Hematopoietic multipotent progenitor cell treated with erythropoietin and hydrocortisone succinate and interleukin-3 and kit ligand, for 6 days (in vitro differentiated cells): ENCODE measurements at regions not wholly inside any gene's neighbourhood (a gene's known extent, or its start where the extent isn't known, plus 50 kb on each side); places are given as distances from the start of the nearest gene placed in this dataset.
"Not testable (repeated sequence)": the region's sequence is repeated elsewhere in the genome, so short reads cannot be mapped to it uniquely, and the experiment has no call there.

Experiments used
- DNase-seq: peaks from one replicate; pipeline ENCODE4 v3.0.0-alpha.2; 2015

DNA sequence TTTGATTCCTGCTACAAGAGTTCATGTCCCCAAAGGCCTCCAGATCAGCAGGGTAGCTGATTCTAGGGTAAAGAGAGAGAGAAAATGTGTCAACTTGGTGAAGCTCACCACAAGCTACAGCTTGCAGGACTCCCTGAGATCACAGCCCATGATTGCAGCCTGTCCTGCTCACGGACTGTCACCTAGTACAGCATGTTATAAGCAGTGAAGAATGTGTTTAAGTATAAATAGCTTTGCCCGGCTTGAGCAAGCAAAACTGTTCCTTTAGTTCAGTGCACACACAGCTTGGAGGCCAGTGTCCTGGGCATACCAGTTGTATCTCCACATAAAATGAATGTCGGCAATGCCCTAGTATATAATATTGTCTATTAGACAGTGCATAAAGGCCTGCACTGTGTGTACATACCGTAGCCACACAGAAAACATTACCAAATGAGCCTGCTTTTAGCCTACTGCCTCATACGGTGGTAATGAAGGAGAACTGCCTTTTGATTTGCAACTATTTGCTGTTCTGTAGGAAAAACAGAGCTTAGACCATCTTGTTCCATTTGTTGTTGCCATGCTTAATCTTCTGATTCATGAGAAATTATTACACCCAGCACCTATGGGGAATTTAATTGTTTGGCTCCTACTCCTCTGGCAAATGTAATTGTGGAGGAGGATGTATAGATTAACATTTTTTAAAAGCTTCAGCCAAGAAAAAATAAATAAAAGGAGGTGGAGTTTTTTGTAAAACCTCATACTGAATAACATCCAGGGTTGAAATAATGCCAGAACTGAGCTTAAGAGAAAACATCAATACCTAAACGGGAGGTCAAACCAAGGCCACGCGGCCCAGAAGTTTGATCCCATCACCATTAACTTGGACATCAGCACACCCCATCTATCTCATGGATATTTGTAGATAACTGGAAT is 108.1 kb upstream of the G2E3 start:
- no peak for DNase-seq

DNA sequence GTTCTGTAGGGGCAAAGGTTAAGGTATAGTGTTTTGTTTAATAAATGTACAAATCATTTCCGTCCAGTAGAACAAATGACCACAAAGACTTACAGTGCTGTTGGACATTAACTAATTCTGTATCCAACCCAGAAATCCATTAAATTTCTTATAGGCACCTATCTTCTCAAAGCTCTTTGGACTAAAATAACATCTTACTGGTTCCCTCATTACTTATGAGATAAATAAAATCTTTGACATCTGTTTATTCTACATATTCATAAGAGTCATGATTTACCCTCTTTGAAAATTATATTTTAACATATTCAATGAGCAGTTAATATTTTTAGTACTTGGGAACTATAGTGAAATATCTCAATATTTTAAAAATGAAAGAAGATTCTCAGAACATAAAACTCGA is 102.7 kb upstream of the G2E3 start:
- DNase-seq = no peak

DNA sequence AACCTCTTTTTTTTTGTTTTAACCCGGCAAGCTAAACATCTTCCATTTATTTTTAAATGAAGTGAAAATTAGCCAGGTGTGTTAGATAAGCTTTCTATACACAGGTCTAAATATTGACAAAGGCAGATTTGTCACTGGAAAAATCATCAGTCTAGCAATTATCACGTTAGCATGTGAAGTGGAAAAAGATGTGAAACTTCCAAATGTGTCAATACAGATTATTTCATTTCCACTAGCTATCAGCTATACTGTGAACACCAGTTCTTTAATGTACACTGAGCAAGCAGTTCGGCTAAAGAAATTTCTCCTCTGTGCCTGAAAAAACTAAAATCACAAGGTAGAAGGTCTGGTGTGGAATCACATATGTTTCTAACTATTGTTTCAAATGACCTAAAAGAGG is 96.6 kb upstream of the G2E3 start:
- no peak for DNase-seq

DNA sequence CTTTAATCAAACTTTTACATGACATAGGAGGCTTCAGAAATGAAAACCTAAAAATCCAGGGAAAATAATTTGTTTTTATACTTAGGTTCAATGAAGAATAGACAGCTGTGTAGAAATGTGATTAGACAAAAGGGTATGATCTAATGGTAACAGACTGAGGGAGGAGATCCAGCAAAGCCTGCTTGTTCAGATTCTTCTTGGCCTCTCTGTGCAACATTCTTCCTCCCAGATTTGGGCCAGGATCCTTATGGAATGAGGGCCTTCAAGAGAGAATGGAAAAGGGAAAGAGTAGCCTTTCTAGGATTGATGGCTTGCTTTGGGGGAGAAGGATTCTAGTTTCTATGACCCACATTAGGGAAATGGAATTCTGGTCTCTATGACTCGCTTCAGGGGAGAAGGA is 94.5 kb upstream of the G2E3 start:
- no peak for DNase-seq

DNA sequence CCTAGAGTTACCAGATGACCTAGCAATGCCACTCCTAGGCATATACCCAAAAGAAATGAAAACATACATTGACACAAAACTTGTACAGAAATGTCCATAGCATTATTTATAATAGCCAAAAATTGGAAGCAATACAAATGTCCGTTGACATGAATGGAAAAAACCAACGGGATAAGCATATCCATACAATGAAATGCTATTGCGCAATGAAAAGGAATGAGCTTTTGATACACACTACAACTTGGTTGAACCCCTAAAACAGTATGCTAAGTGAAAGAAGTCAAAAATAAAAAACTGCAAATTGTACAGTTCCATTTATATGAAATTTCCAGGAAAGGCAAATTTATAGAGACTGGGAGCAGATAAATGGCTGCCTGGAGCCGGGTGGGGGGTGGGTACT is 90.6 kb upstream of the G2E3 start:
- DNase-seq = no peak

DNA sequence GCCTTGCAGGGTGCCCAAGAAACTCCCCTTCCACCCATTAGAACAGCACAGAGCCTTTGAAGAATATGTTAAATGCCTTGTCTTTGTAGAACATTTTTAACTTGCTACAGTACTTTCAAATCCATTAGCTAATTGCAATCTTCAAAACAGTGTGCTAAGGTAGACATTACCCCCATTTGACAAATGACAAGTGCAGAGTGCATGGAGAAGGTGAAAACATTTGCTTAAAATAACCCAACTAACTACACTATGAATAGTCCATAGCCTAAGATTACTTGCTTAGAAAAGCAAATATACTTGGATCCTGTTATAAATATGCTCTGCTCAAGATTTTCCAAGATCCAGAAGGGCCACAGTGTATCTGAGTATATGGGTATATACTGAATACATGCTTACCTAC is 87.0 kb upstream of the G2E3 start:
- no peak for DNase-seq

DNA sequence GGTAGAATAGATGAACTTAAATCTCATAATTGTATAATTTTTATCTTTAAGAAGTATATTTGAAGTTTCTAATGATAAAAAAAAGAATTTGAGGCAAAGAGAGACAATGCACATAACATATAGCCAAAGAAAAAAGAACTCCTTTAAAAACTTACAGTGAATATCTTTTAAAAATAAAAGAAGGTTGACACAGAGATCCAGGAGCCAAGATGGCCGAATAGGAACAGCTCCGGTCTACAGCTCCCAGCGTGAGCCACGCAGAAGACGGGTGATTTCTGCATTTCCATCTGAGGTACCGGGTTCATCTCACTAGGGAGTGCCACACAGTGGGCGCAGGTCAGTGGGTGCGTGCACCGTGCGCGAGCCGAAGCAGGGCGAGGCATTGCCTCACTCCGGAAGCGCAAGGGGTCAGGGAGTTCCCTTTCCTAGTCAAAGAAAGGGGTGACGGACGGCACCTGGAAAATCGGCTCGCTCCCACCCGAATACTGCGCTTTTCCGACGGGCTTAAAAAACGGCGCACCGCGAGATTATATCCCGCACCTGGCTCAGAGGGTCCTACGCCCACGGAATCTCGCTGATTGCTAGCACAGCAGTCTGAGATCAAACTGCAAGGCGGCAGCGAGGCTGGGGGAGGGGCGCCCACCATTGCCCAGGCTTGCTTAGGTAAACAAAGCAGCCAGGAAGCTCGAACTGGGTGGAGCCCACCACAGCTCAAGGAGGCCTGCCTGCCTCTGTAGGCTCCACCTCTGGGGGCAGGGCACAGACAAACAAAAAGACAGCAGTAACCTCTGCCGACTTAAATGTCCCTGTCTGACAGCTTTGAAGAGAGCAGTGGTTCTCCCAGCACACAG is 84.9 kb upstream of the G2E3 start:
- DNase-seq = not testable (repeated sequence)

DNA sequence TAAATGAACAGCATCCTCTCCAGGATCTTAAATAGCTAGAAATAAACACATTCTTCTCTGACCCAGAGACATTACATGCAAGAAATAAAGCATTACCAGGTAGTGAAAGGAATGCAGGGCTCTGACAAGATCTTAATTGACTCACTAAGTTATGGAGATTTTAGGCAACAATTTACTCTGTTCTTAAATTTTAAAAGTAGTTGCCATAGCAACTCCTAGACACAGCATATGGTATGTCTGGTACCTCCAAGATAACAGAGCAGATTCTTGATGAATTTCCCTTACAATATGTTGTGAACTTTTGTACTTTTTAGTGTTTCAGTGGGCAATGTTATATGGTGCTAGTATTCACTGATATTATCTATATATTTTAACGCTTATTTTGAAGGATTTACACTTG is 76.7 kb upstream of the G2E3 start:
- no peak for DNase-seq

DNA sequence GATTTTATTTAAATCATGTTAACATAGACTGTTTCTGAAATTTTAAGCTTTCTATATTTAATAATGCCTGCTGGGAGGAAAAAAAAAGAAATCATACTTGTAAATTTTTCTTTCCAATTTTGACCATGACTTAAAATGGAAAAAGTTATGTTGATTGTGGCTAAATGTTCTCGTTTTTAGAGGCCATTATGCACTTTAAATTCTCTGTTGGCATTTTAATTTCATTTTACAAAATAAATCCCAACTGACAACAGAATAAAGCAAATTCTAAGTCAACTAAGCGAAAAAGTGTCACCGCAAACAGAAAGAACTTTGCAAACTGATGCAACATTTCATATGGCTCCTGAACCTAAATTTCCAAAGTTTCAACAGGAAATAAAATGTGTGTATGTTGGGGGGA is 74.8 kb upstream of the G2E3 start:
- no peak for DNase-seq

DNA sequence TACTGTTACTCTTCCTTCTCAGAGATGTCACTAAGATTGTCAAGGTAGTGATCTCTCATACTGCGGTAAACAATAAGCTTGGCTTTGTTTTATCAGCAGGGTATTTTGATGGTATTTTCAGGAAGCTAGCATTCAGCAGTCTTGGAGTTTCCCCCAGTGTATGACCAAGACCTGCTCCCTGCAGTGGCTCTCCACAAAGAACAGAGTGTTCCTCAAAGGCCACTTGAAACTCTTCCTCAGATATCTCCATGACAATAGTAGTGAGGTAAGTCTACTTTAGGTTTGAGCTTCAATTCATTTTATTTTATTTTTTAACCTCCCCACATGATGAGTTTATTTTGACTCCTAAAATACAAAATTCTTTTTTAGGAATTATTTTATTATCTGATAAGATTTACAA is 74.0 kb upstream of the G2E3 start:
- DNase-seq = no peak

DNA sequence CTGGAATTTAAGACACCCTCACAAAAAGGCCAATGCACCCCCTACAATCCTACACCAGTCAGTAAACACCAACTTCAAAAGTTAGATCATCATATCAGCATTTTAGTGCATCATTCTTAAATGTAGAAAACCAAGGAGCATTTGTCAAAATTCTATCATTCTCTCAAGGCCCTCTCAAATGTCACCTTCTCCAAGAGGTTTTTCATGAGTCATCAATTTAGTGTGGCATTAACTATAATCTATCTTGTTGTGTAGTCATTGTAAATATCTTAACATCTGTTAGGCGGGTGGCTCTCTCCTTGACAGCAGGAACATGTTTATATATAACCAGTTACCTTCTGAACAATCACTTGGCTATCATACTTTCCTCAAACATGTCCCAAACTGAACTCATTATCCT is 62.1 kb upstream of the G2E3 start:
- no peak for DNase-seq

DNA sequence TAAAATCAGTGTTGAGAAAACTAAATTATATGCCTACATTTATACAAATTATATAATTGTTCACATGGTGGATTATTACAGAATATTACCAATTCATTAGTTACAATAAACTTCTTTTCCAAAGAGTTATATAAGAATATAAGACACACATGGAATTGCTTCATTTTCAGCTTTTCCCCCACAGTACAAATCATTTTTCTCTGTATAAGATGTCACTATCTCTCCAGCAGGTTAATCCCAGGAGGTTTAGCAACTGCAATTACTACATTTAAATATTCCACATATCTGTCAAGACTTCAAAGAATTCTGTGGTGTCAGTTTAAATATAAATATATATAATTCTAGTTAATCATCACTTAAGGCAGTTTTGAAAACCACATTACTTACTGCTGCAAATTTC is 59.6 kb upstream of the G2E3 start:
- DNase-seq = no peak

DNA sequence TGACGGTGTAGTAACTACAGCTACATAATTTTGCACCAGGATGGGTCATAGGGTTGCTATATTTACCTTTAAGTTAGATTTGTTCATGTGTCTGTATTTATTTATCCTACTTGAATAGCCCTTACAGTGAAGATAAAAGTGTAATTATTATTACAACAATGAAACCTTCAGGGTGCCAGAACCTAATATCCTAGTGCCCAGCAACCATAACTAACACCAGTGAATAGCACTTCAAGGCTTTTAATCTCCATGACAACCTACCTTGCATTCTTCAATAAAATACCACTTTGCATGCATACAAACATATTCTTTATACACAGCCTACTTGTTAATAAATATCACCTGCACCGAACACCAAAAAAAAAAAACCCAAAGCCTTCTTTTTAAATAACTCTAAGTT is 58.7 kb upstream of the G2E3 start:
- no peak for DNase-seq

DNA sequence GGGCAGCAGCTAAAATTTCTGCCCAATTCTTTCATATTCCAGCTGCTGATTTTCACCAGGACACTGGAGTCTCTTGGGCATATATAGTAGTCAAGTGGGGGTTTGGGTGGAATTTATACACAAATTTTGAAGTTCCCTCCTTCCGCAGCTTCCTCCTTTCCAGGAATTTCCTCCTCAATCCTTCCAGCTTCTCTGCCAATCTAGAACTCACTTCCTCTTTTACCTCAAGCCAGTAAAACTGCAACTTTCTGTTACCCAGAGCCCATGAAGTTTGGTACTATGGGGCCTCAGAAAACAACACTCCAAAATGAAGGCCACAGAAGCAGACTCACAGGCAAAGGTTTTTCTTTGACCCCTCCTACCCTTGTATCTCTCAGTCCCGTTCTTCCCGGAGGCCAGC is 51.7 kb upstream of the G2E3 start:
- DNase-seq = no peak
